BJ (cell line): ENCODE measurements at regions not wholly inside any gene's neighbourhood (a gene's known extent, or its start where the extent isn't known, plus 50 kb on each side); places are given as distances from the start of the nearest gene placed in this dataset.

Experiments used
- CTCF ChIA-PET: fragments of 350-600 bp; formaldehyde crosslinking; extraction: SDS; loops from one replicate; lab custom pipeline; 2021; ENCODE audit warnings: antibody characterized with exemption, inconsistent platforms; lab: Yijun Ruan, JAX
- POLR2A ChIA-PET: fragments of 300-600 bp; sonication (Branson Sonifier 250); formaldehyde crosslinking; extraction: SDS; loops from one replicate; lab custom pipeline; 2021; ENCODE audit warnings: antibody characterized with exemption; lab: Charles Lee
- DNase-seq: peaks from one replicate; pipeline ENCODE4 v3.0.0-alpha.2; 2011; ENCODE audit warnings: low read depth
- H3K27me3 ChIP-seq: 2 replicates; pipeline ENCODE4 v1.6.0; 2011; ENCODE audit warnings: low read length; ENCODE audit not compliant: control insufficient read depth, insufficient read depth
- H3K36me3 ChIP-seq: 2 replicates; pipeline ENCODE4 v1.5.1; 2011; ENCODE audit warnings: low read length; ENCODE audit not compliant: control insufficient read depth, insufficient read depth
- H3K4me3 ChIP-seq: 2 replicates; pipeline ENCODE4 v1.5.1; 2011; ENCODE audit warnings: low read depth, mild to moderate bottlenecking, control low read depth, low read length
- TF ChIP-seq, protein P1 (sequence below): IDR thresholded peaks from 2 replicates; pipeline ENCODE4 v1.5.1; 2011; ENCODE audit warnings: low read depth, mild to moderate bottlenecking, control low read depth, inconsistent platforms, low read length, moderate library complexity; ENCODE audit not compliant: insufficient read depth

DNA sequence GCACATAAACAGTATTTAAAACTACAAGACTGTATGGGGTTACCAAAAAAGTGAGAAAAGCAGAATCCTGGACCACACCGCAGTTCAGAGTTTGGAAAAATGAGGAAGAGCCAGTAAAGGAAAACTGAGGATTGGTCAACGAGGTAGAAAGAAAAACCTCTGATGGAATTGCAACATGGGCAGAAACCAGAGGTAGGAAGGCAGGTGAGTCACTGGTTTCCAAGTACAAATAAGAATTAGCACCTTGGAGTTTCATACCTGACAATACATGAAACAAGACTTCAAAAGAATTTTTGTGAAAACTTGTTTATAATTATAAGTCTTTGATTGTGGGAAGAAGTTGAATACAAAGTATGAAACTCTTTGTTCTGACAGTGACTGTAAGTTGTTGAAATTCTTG is 533.7 kb upstream of the DAB1 start:
- Histone ChIP-seq H3K4me3 (no peak overlapping the region), H3K36me3 (no peaks in the 10 kb centered on the region), H3K27me3 (no peaks in the 10 kb centered on the region)
- TF ChIP-seq, protein P1, sequence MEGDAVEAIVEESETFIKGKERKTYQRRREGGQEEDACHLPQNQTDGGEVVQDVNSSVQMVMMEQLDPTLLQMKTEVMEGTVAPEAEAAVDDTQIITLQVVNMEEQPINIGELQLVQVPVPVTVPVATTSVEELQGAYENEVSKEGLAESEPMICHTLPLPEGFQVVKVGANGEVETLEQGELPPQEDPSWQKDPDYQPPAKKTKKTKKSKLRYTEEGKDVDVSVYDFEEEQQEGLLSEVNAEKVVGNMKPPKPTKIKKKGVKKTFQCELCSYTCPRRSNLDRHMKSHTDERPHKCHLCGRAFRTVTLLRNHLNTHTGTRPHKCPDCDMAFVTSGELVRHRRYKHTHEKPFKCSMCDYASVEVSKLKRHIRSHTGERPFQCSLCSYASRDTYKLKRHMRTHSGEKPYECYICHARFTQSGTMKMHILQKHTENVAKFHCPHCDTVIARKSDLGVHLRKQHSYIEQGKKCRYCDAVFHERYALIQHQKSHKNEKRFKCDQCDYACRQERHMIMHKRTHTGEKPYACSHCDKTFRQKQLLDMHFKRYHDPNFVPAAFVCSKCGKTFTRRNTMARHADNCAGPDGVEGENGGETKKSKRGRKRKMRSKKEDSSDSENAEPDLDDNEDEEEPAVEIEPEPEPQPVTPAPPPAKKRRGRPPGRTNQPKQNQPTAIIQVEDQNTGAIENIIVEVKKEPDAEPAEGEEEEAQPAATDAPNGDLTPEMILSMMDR = no peak
- DNase-seq = no peak
- ChIA-PET CTCF (no interaction called here), POLR2A (no interaction called here)

DNA sequence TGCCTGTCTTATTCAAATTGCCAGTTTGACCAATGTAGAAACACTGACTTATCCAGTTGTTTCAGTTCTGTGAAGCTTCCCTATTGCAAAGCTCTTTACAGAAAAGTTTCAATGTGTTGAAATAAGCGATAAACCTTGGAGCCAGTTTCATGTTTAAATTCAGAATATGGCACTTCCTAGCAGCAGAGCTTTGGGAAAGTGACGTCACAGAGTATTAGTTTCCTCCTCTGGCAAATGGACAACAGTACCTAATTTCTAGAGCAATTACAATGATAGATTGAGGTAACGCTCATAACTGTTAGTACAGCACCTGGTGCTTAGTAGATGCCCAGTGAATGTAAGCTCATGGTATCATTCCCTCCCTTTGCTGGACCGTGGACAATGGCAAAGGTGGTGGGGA is 527.5 kb upstream of the DAB1 start:
- DNase-seq = no peak
- no peaks in the 10 kb centered on the region for H3K36me3 ChIP-seq
- ChIA-PET CTCF (no interaction called here), POLR2A (no interaction called here)
- TF ChIP-seq, protein P1 = no peak
- H3K27me3 ChIP-seq = no peaks in the 10 kb centered on the region
- no peak overlapping the region for H3K4me3 ChIP-seq

DNA sequence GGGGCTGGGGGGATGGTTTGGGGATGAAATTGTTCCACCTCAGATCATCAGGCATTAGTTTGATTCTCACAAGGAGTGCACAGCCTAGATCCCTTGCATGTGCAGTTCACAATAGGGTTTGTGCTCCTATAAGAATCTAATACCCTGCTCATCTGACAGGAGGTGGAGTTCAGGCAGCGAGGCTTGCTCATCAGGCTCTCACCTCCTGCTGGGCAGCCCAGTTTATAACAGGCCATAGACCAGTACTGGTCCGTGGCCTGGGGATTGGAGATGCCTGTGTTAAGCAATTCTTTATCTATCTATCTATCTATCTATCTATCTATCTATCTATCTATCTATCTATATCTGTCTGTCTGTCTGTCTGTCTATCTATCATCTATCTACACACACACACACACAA is 525.3 kb upstream of the DAB1 start:
- POLR2A ChIA-PET = no interaction called here
- Histone ChIP-seq H3K4me3 (no peak overlapping the region), H3K36me3 (no peaks in the 10 kb centered on the region), H3K27me3 (no peaks in the 10 kb centered on the region)
- CTCF ChIA-PET = no interaction called here
- no peak for DNase-seq
- TF ChIP-seq, protein P1 = no peak

DNA sequence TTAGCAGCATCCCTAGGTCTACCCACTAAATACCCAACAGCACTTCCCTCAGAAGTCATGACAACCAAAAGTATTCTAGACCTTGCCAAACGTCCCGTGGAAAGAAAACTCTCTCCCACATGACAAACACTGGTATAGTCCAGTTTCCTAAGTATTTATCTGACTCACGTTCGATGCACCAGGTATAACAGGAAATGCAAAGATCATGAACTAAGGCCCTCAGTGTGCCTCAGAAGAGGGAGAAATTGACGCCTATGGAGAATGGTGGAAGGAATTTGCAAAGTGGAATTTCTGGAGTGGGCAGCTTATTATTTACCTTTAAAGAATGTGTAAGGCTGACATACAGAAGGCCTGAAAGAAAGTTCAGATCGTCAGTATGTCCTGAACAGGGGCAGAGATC is 523.6 kb upstream of the DAB1 start:
- no peaks in the 10 kb centered on the region for H3K36me3 ChIP-seq
- CTCF ChIA-PET = no interaction called here
- TF ChIP-seq, protein P1 = no peak
- DNase-seq = no peak
- H3K27me3 ChIP-seq = no peaks in the 10 kb centered on the region
- no peak overlapping the region for H3K4me3 ChIP-seq
- POLR2A ChIA-PET = no interaction called here

DNA sequence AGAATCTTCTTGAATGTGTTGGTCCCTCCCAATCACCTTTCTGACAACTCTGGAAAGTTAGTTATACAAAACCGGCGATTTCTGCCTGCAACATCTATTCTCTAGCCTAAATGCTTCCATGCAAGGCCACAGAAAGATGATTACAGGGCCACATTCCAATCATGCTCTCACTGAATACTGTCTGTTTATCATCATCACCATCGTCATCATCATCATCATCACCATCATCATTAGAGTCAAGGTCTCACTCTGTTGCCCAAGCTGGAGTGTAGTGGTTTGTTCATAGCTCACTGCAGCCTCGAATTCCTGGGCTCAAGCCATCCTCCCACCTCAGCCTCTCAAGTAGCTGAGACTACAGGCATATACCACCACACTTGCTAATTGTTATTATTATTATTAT is 521.2 kb upstream of the DAB1 start:
- POLR2A ChIA-PET = no interaction called here
- TF ChIP-seq, protein P1 = no peak
- Histone ChIP-seq H3K36me3 (no peaks in the 10 kb centered on the region), H3K4me3 (no peak overlapping the region), H3K27me3 (no peaks in the 10 kb centered on the region)
- CTCF ChIA-PET = no interaction called here
- no peak for DNase-seq
